Pulmonary artery endothelial cell (primary cell): ENCODE measurements at regions not wholly inside any gene's neighbourhood (a gene's known extent, or its start where the extent isn't known, plus 50 kb on each side); places are given as distances from the start of the nearest gene placed in this dataset.
"Not testable (repeated sequence)": the region's sequence is repeated elsewhere in the genome, so short reads cannot be mapped to it uniquely, and the experiment has no call there.

ENCODE experiments used
- DNase-seq: peaks from one replicate; pipeline ENCODE4 v3.0.0-alpha.2; 2011; ENCODE audit warnings: low read depth, low spot score

DNA sequence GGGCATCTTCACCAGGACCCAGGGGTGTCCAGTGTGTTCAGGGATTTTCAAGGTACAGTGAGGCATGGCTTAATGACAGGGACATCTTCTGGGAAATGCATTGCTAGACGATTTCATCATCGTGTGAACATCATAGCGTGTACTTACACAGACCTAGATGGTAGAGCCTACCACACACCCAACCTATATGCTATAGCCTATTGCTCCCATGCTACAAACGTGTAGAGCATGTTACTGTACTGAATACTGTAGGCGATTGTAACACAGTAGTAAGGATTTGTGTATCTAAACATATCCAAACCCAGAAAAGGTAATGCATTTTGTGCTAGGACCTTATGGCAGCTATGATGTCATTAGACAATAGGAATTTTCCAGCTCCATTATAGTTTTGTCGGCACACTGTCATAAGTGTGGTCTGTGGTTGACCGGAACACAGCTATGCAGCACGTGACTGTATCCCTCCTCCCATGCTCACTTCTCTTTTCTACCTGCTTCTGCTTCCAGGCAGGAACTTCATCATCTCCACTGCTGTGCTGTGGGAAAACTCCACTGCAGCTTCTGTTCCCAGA lies 416.2 kb upstream of the NFE2L3 start:
- no peak for DNase-seq

DNA sequence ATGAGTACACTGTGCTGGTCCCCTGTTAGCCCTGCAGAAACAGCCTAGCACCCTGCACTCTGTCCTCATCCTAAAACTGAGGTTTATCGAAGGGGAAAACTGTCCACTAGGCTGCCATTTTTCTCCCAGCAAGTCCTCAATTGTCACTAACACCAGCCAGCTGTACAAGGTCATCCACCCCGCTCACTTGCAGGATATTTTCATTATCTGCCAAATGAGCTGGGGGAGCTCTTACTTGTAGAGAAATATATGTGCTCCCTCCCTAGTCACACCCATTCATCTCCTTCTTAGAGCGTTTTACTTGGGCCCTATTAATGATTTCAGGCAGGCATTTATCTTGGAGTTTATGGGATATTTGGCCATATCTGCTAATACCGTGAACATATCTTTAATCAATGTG lies 413.5 kb upstream of the NFE2L3 start:
- no peak for DNase-seq

DNA sequence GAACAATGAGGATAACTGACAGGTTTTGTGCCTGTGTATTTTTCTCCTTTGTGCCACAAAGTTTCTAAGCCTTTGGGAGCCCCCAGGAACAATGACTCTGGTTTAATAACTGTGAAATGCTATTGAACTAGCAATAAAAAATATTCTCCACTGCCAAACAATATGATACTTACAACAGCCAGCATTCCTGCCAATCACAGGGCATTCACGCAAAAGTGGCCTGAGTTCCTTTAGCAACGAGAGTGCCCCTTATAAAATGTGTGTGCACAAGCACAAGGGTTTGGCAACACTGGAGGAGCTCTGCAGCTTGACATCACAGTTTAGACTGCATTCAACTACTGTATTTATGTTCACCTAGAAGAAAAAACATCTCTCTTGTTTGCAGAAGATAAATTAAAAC lies 412.9 kb upstream of the NFE2L3 start:
- no peak for DNase-seq

DNA sequence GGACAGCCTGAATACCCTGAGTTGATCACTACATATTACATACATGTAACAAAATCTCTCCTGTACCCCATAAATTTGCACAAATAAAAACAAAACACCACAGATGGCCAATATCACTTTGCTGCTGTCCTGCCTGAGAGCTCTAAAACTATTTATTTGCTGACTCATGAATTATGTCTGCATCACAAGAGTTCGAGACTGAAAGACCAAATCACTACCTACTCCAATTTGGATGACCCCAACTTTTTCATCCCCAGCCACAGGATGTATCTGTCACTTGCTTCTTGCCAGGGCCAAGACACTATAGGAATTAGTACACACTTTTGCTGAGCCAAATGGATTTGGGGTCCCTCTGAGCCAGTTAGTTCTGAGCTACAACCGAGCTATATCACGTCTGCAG lies 409.7 kb upstream of the NFE2L3 start:
- DNase-seq, result no peak

DNA sequence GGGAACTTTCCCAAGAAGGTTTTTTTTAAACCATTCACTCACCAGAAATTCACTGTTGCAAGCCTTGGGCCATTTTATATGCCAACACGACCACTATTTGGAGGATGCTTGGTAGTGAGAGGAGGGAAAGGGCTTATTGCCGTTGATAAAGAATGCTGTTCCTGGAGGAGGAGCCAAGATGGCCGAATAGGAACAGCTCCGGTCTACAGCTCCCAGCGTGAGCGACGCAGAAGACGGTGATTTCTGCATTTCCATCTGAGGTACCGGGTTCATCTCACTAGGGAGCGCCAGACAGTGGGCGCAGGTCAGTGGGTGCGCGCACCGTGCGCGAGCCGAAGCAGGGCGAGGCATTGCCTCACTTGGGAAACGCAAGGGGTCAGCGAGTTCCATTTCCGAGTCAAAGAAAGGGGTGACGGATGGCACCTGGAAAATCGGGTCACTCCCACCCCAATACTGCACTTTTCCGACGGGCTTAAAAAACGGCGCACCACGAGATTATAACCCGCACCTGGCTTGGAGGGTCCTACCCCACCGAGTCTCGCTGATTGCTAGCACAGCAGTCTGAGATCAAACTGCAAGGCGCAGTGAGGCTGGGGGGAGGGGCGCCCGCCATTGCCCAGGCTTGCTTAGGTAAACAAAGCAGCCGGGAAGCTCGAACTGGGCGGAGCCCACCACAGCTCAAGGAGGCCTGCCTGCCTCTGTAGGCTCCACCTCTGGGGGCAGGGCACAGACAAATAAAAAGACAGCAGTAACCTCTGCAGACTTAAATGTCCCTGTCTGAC lies 408.1 kb upstream of the NFE2L3 start:
- not testable (repeated sequence) for DNase-seq

DNA sequence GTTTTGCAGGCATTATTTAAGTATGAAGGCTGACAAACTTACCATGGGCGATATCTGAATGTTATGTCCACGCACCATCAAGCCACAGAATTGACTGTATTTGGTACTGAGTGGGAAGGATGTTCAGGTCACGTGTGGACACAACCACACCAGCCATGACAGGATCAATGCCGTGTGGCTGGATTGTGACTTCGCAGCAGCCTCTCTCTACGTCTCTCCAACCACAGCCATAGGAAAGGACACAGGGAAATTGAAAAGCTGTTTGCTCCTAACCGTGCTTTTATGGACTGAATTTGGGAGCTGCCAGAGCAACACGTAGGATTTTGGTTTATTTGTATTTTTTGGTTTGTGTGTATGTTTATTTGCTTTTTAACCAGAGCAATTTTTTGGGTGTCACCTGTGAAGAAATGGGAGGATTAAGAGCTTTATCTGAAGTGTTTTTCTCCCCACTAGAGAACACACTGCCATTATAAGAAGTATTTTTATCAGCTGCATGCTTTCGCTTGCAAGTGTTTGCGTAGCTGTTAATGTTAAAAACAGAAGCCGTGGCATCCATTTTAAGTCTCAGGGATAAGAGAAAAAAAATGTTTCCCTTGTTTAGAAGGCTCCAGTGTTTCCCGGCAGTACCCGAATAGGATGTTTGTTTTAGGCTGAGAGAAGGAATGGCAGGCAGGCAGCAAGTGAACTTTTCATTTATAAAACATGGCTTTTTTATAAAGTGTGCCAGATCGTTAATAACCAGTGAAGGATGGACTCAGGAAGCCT lies 401.1 kb upstream of the NFE2L3 start:
- no peak for DNase-seq

DNA sequence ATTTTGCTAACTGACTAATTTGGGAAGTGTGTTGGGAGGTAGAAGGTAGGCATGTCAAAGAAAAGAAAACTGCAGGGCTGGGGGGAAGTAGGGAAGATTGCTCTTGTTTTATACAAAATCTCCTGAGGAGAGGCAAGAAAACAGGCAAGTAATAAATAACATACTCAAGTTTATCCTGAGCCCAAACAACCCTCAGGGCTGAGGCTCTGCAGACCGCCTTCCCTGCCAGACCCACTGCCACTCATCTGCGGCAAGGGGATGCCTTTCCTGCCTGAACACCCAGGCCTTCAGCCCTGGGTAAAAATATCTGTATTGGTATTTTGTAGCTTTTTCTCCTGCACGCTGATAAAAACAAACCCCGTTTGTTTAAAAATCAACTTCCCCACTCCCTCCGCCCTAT lies 399.8 kb upstream of the NFE2L3 start:
- DNase-seq, result no peak

DNA sequence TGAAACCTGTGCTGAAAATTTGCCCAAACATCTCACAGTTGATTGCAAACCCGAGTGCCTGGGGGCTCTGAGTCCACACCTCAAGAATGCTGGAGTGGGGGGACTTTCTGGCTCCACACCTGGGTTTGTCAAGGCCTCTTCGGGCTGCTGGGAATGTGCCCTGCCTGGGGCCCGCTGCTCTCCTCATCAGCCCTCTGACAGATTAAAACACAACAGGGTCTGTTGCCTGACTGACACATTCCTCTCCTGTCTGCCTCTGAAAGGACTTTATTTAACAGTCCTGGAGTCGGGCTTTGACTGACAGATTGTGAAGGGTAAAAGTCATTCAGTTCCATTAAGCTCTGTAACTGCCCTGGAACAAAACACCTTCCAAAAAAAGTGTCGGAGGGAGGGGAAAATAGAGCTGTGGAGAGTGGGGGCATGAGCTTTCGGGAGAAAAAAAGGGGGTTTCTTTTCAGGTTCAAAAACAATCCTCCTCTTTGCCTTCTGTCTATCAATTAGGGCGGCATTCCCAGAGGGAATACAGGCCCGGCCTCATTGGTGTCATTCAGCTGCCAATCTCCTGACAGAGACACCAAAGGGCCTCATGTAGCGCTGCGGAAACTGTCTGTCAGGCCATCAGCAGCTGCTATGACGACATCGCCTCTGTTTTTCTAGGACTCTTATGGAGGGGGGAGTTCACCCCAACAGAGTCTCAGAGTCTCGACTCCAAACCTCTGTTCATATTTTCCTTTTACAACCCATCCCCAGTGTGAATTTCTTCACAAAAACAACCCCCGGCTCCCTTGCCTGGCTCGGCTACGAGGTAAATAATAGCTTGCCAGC lies 398.8 kb upstream of the NFE2L3 start:
- no peak for DNase-seq

DNA sequence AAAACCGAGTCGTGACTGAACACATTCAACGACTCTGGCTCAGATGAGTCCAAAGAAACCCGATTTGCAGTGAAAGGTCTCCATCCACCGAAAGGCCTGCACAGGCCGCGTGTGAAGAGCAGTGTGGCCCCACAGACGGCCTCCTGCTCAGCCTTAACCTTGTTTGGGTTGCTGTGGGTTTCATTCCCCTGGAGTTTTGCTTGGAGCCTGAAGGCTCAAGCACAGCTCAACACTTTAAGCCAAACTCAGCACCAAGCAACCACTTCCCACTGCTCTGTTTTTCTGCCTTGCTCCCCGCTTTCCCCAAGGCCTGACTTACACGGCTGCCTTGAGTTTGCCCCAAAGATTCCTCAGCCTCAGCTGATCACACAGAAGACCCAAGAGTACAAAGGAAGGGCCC lies 398.2 kb upstream of the NFE2L3 start:
- DNase-seq, result no peak

DNA sequence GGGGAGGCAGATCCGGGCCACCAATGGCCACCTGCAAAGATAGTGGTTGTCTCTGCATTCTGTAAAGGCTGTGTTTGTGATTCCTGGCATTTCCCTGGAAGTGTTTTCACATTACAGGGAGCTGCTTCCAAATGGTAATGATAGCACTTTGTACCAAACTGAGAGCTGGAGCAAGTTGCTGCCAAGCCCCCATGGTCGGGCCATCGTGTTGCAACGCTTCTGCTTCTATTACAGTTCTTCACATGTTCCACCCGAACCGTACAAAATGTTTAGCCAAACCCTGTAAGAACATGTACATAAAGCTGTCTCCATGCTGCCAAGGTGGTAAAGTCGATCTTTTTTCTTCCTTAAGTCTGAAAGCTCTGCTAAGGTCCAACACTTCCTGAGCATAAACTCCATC lies 397.7 kb upstream of the NFE2L3 start:
- DNase-seq, result no peak

DNA sequence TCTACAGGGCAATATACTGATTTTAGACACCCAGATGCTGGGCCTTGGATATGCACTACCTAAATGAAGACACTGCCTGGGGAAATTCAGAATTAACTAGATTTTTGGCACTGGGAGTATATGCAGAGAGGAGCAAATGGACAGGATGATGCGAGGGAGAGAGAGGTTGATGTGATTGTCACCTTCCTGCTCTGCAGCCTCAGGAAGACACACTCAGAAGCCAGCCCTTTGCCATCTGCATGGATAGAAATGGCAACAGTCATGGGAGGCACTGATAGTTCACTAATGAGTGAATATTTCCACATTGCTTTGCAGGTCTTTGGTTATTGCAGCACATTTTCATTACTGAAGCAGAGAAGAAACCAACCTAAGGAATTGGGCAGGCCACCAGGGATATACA lies 397.2 kb upstream of the NFE2L3 start:
- DNase-seq, result no peak

DNA sequence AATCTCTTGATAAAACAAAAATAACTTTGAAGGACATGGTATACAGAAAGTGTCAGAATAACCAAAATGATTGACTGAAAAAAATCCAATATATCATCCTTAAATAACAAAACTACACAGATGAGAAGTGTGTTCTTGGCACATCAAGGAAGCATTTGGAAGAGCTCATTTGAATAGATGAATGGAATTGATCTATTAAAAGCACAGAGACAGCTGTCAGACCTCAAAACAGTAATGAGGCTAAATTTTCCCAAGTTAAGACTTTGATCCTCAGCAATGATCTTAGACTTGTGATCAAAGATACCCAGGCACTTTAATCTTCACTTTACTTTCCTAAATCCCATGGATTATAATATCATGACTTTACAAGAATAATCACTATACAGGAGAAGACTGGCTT lies 395.4 kb upstream of the NFE2L3 start:
- DNase-seq, result no peak

DNA sequence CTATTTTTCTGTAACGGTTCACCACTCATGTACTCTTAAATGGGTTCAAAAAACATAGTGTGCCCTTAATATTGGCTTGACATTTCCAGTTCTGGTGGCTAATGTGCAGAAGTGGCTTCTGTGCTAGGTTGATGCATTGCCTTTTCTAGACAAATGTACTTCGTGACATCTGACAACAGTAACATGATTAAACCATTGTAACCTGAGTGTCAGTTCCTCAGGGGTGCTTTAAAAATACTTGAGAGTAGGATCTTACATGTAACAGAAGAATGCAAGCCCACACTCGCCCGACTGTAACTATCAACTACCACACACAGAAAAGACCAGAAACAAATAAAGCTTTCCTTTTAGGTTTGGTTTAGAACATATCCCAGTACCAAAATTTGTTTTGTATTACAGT lies 393.4 kb upstream of the NFE2L3 start:
- no peak for DNase-seq

DNA sequence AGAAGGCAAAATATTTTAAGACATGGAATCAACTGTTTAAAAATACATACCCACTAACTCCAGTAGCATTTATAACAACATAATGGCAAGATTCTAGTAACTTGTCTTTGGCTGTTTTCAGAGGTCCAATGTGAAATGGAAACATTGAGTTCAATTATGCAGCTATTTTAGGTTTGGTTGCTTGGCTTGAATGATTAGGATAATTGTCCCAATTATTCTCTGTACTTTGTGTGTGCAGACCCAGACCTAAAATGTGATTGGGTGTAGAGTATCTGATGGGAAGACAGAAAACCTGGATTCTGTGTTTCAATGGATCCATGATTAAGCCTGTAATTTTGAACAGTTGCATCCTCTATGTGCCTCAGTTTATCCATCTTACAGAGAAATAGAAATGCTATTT lies 392.7 kb upstream of the NFE2L3 start:
- no peak for DNase-seq

DNA sequence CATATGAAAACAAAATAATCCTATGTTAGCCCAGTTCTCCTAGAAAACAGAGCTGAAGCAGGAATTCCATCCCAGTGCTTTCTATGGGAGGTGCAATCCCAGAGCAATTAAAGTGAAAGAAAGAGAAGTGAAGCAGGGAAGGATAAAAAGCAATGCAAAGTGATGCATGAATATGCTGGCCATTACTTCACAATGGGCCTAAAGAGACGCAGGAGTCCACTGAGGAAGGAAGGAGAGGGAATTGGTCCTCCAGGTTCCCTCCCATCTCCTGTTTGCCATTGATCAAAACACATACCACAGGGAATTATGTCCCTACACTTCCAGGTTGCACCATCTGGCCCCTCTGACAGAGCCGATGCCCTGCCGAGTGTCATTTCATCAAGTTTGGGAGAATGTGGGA lies 392.2 kb upstream of the NFE2L3 start:
- no peak for DNase-seq

DNA sequence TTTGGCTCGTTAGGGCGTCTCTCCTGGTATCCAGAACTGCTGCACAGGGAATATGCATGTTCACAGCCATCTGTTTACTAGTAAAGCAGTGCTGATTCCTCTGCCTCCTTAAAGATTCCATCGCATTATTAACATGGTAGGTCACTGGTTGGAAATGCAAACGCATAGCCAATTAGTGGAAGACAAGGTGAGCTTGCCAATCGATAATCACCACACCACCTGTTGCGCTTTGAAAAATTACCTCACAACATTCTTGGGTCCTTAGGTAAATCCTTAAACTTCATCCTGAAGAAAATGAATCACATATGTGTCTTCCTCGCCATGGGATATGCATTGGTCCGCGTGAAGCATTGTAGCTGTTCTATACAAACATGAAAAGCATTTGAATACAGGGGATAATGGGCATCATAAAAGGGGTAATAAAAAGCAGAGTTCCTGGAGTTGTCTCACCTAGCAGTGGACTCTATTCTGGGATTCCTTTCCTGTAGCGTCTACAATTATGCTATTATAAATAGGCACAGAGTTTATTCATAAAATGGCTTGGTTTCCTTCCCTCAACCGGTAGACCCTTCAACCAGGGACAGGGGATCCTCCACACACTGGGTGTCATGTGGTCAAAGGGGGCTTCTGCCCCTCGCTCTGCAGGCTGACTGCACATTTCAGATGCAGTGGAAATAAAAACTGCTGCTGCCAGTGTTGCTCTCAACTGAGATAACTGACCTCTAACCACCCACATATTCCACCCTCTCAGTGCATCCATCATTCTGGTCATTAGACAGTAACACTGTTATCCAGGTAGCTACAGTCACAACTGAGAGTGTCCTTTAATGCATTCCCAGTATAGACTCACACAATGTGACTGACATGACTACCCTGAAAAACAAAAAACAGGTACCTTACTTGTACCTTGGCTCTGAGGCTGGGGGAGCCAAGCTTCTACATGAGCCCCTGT lies 389.2 kb upstream of the NFE2L3 start:
- no peak for DNase-seq

DNA sequence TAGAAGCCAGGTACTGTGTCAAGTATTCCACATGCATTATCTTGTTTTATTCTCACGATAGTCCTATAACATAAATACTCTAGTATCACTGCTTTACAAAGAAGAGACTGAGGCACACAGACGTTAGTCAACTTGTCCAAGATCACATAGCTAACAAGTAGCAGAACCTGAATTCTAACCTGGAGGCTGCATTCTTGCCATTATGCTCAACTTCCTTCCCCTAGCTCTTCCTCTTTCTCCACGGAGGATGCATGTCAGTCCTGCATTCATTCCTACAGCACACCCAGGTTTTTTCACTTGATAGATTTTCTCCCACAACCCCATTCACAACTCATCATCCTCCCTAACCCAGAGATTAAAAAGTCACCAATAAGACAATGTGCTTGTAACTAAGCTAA lies 388.5 kb upstream of the NFE2L3 start:
- DNase-seq, result no peak

DNA sequence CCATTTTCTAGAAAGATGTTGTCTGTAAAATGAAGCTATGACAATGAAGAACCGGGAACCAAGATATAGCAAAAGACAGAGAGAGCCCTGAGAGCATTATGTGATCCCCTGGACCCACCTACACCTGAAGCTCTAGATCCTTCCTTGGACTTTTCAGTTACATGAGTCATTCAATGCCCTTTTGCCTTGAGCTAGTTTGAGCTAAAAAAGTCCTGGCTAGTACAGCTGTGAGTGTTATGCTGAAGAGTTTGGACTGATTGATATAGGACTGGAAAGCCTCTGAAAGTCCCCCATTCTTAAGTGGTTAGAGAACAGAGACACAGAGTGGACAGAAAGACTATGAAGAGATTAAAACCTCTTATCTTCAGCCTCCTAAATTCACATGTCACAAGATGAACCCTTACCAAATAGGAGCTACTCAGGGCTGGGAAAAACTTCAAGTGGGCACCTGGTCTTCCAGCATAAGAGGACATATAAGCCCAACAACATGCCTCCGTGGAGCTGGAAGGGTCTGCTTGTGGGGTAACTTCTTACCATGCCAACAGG lies 386.8 kb upstream of the NFE2L3 start:
- no peak for DNase-seq

DNA sequence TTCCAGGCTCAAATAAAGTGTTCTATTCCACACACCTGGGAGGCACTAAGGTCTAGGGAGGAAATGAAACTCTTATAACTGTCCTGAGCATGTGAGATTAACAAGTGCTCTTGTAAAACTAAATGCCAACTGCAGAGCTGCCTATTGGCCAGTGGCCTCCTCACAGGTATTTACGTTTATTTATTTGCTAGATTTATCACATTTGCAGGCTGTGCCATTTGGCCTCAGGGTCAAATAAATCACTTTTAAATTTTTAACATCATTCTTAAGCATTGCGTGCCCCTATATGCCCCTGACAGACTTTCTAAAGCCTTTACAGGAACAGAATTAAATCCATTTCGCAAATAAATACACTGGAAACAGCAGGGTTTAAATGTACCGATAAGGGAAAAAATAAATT lies 381.8 kb upstream of the NFE2L3 start:
- no peak for DNase-seq

DNA sequence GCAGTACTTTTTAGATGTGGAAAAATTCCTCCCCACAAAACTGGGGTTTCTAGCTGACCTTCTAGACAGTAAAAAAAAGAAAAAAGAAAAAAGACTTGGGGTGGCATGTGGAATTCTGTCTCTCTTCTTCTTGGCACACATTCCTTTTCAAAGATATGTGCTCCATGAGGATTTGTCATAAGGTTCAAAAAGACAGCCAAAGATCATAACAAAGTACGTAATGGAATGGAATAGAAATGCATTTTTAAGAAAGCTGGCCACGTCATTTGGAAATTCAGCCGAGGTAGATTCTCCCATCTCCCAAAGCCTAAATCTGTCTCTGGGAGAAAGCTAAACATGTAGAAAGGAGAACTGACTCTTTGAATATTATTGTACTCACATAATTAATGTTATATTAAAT lies 381.3 kb upstream of the NFE2L3 start:
- DNase-seq, result no peak

DNA sequence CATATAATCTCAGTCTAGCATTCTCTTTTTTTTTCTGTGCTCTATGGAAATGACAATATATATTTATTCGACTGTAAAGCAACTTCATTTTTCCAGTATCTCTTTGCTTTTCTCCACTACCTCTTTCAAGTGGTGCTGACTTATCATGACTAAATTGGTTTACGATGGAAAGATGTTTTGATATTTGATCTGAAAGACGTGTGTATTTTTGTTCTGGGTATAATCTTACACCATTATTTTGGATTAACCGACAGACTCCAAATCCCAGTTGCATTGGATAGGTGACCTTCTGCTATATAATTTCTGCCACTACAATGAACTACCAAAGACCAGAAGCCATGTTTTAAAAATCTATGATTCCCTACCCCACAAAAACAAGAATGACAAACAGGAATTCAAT lies 380.5 kb upstream of the NFE2L3 start:
- no peak for DNase-seq
